Right lobe of liver (tissue), 4 donors: ENCODE measurements at regions not wholly inside any gene's neighbourhood (a gene's known extent, or its start where the extent isn't known, plus 50 kb on each side); places are given as distances from the start of the nearest gene placed in this dataset.

Experiments
- CTCF ChIP-seq, 4 donors: fragments of 200-600 bp in 3 of 4; fragments of 450-650 bp in 1 of 4; IDR thresholded peaks; one replicate each; pipeline versions ENCODE4 v1.5.1 to v1.8.0; 2016 to 2022; ENCODE audit warnings: antibody characterized with exemption in 4 of 4, mild to moderate bottlenecking in 2 of 4
- POLR2A ChIP-seq: fragments of 450-650 bp; IDR thresholded peaks from one replicate; pipeline ENCODE4 v1.6.1; 2017; ENCODE audit warnings: antibody characterized with exemption, mild to moderate bottlenecking
- donor health status: DM: no; HTN: no; CAD: no.
- donor health status: DM: no; HTN: no; CAD: no.
- donor health status: DM: no; HTN: yes; CAD: no.

- TF ChIP-seq CTCF (IDR thresholded peaks at IDR 0.05) (no peak), POLR2A (no peak)
These were observed 71.6 kb upstream of the CLMN start for GRCh38 chr14:95391331-95391730.
